Pancreas (tissue), 10 donors: ENCODE measurements at regions not wholly inside any gene's neighbourhood (a gene's known extent, or its start where the extent isn't known, plus 50 kb on each side); places are given as distances from the start of the nearest gene placed in this dataset.
"Not testable (repeated sequence)": the region's sequence is repeated elsewhere in the genome, so short reads cannot be mapped to it uniquely, and the experiment has no call there.

Experiments used
- ATAC-seq, 4 donors: fragments of 200-7000 bp; cut with Tn5 transposase; one replicate each; pipeline versions ENCODE4 v1.8.0 to v1.9.1; 2020; ENCODE audit warnings: mild to moderate bottlenecking in 4 of 4, moderate library complexity in 4 of 4
- DNase-seq, 6 donors: peaks; one replicate each; pipeline ENCODE4 v3.0.0-alpha.2; 2020
- FAIRE-seq: peaks from 2 replicates; lab custom pipeline; 2012; peaks lifted over from hg19 to GRCh38; lab: Jason Lieb, UNC
- H3K27ac ChIP-seq, 4 donors: fragments of 200-600 bp; sonication (generic); 1 replicate in 3 of 4; 2 replicates in 1 of 4; pipeline versions ENCODE4 v1.5.0 to v1.8.0; 2020
- H3K27me3 ChIP-seq, 4 donors: fragments of 200-600 bp; one replicate each; pipeline ENCODE4 v1.8.0; 2021
- H3K36me3 ChIP-seq, 3 donors: fragments of 200-600 bp; sonication (generic) in 1 of 3; one replicate each; pipeline versions ENCODE4 v1.5.0 to v1.8.0; 2020 to 2021
- H3K4me1 ChIP-seq, 3 donors: fragments of 200-600 bp; one replicate each; pipeline ENCODE4 v1.8.0; 2021
- H3K4me3 ChIP-seq, 4 donors: fragments of 200-600 bp; sonication (generic) in 2 of 4; one replicate each; pipeline versions ENCODE4 v1.5.0 to v1.8.0; 2020 to 2021
- H3K9me3 ChIP-seq, 4 donors: fragments of 200-600 bp; one replicate each; pipeline ENCODE4 v1.8.0; 2021
- WGBS, 2 donors: extraction: QIAGEN DNeasy Blood & Tissue Kit; methylation state at CpG; one replicate each; pipeline ENCODE4 v1.1.7; 2013; 5-methylcytosine and 5-hydroxymethylcytosine counted together
- intact Hi-C, 3 donors: fragments of 100-400 bp; cut with DNase I; formaldehyde crosslinking; loops; one replicate each; pipeline versions ENCODE4 v1.11.1 to v1.14.2; 2022
- donor health status: healthy with polysubstance abuse.
- donor health status: DM: no; HTN: no; CAD: no; lungs with moderate emphysema.
- donor health status: DM: no; HTN: no; CAD: no.
- donor health status: control.
- donor health status: control.
- donor health status: Bipolar disorder and iron deficiency.
- donor health status: DM: yes; HTN: yes; CAD: no.
- donor health status: DM: no; HTN: no; CAD: no.
- donor health status: DM: no; HTN: no; CAD: no.
- donor health status: DM: yes; HTN: yes; CAD: no.

- H3K36me3 ChIP-seq, FAIRE-seq, H3K4me3 ChIP-seq, DNase-seq, H3K9me3 ChIP-seq, intact Hi-C loops, H3K27me3 ChIP-seq, ATAC-seq: not testable (repeated sequence)
- 55 to 60% methylated on average over 2 of the region's 2 CpGs for WGBS, 2 donors
- Histone ChIP-seq H3K27ac (peak overlapping the region in 2 of 4 donors; percentile 34 to 35), H3K4me1 (peaks cover 0 to 12% (median 0%) of the 10 kb centered on the region in 3 donors)
Observed at GRCh38 chr1:148432318-148432717, 50.8 kb downstream of the PPIAL4G start.

- intact Hi-C loops, H3K4me3 ChIP-seq, H3K36me3 ChIP-seq, FAIRE-seq, H3K27ac ChIP-seq, H3K27me3 ChIP-seq, H3K9me3 ChIP-seq: not testable (repeated sequence)
- peaks cover 0 to 16% (median 0%) of the 10 kb centered on the region in 3 donors for H3K4me1 ChIP-seq
- ATAC-seq: peak in 1 of 4 donors; percentile 37
- DNase-seq: peak in 1 of 6 donors; percentile 41
Observed at GRCh38 chr1:148429856-148430255, 53.2 kb downstream of the PPIAL4G start.

- H3K27me3 ChIP-seq, ATAC-seq, DNase-seq, intact Hi-C loops, H3K27ac ChIP-seq, H3K4me3 ChIP-seq, H3K36me3 ChIP-seq, FAIRE-seq, H3K9me3 ChIP-seq: not testable (repeated sequence)
- H3K4me1 ChIP-seq: peaks cover 0 to 11% (median 0%) of the 10 kb centered on the region in 3 donors
- 93 to 98% methylated on average over 2 of the region's 2 CpGs for WGBS, 2 donors
Observed at GRCh38 chr1:148426940-148427611, 56.0 kb downstream of the PPIAL4G start.

- H3K36me3 ChIP-seq, intact Hi-C loops, H3K27ac ChIP-seq, H3K27me3 ChIP-seq, FAIRE-seq, H3K4me3 ChIP-seq, H3K9me3 ChIP-seq: not testable (repeated sequence)
- peak in 1 of 6 donors; percentile 43 for DNase-seq
- 55 to 66% methylated on average over 2 of the region's 2 CpGs for WGBS, 2 donors
- ATAC-seq: peak in 2 of 4 donors; percentile 21 to 59
- H3K4me1 ChIP-seq: peaks cover 0 to 11% (median 0%) of the 10 kb centered on the region in 3 donors
Observed at GRCh38 chr1:148426385-148426784, 56.7 kb downstream of the PPIAL4G start.

- H3K4me3 ChIP-seq, FAIRE-seq, H3K36me3 ChIP-seq, H3K9me3 ChIP-seq, intact Hi-C loops, H3K27me3 ChIP-seq: not testable (repeated sequence)
- 58 to 69% methylated on average over 1 of the region's 1 CpG for WGBS, 2 donors
- H3K4me1 ChIP-seq: peaks cover 0 to 11% (median 0%) of the 10 kb centered on the region in 3 donors
- peak; percentile 87 to 91 (median 89) for ATAC-seq
- peak in 5 of 6 donors; percentile 27 to 64 (median 48) for DNase-seq
- H3K27ac ChIP-seq: peak overlapping the region in 2 of 4 donors; percentile 37 to 50
Observed at GRCh38 chr1:148424143-148425003, 58.7 kb downstream of the PPIAL4G start.

- peaks cover 0 to 11% (median 0%) of the 10 kb centered on the region in 3 donors for H3K4me1 ChIP-seq
- H3K4me3 ChIP-seq, DNase-seq, H3K27ac ChIP-seq, intact Hi-C loops, ATAC-seq, H3K9me3 ChIP-seq, FAIRE-seq, H3K27me3 ChIP-seq, H3K36me3 ChIP-seq: not testable (repeated sequence)
- WGBS, 2 donors: 92 to 93% methylated on average over 4 of the region's 4 CpGs
Observed at GRCh38 chr1:148422921-148423320, 60.2 kb downstream of the PPIAL4G start.

- FAIRE-seq, DNase-seq: not testable (repeated sequence)
- WGBS, 2 donors: 89 to 96% methylated on average over 3 of the region's 3 CpGs
Observed at GRCh38 chr1:148417241-148417640, 65.9 kb downstream of the PPIAL4G start.

GRCh38 chr1:148413385-148413784, 69.7 kb downstream of the PPIAL4G start:
- intact Hi-C loops, ATAC-seq, FAIRE-seq, H3K4me1 ChIP-seq, H3K27ac ChIP-seq, H3K9me3 ChIP-seq, DNase-seq, H3K27me3 ChIP-seq, H3K4me3 ChIP-seq, H3K36me3 ChIP-seq: not testable (repeated sequence)
- 89% methylated on average over 2 of the region's 2 CpGs for WGBS, 2 donors

More at GRCh38 chr1:148417241-148417640, 65.9 kb downstream of the PPIAL4G start:
- H3K36me3 ChIP-seq, ATAC-seq, H3K4me1 ChIP-seq, H3K4me3 ChIP-seq, H3K27me3 ChIP-seq, intact Hi-C loops, H3K27ac ChIP-seq, H3K9me3 ChIP-seq: not testable (repeated sequence)

- DNase-seq, FAIRE-seq, H3K4me3 ChIP-seq, H3K27ac ChIP-seq, H3K4me1 ChIP-seq, H3K9me3 ChIP-seq, intact Hi-C loops, H3K36me3 ChIP-seq, H3K27me3 ChIP-seq, ATAC-seq: not testable (repeated sequence)
- 95 to 96% methylated on average over 28 of the region's 30 CpGs for WGBS, 2 donors
Observed at GRCh38 chr1:148404786-148405568, 78.1 kb downstream of the PPIAL4G start.

- FAIRE-seq, intact Hi-C loops, H3K9me3 ChIP-seq, H3K36me3 ChIP-seq, H3K4me1 ChIP-seq, DNase-seq, ATAC-seq, H3K27ac ChIP-seq, H3K27me3 ChIP-seq, H3K4me3 ChIP-seq: not testable (repeated sequence)
- WGBS, 2 donors: 93 to 96% methylated on average over 2 of the region's 2 CpGs
Observed at GRCh38 chr1:148403925-148404324, 79.2 kb downstream of the PPIAL4G start.

- DNase-seq, H3K4me1 ChIP-seq, H3K27ac ChIP-seq, intact Hi-C loops, FAIRE-seq, H3K9me3 ChIP-seq, H3K27me3 ChIP-seq, H3K36me3 ChIP-seq: not testable (repeated sequence)
- 38 to 49% methylated on average over 3 to 4 of the region's 7 CpGs for WGBS, 2 donors
- H3K4me3 ChIP-seq: peak overlapping the region in 1 of 4 donors; percentile 48
- peak; percentile 18 to 50 (median 31) for ATAC-seq
Observed at GRCh38 chr1:148403085-148403456, 80.0 kb downstream of the PPIAL4G start.
